ENCODE measurements at regions not wholly inside any gene's neighbourhood (a gene's known extent, or its start where the extent isn't known, plus 50 kb on each side); places are given as distances from the start of the nearest gene placed in this dataset.

DNA sequence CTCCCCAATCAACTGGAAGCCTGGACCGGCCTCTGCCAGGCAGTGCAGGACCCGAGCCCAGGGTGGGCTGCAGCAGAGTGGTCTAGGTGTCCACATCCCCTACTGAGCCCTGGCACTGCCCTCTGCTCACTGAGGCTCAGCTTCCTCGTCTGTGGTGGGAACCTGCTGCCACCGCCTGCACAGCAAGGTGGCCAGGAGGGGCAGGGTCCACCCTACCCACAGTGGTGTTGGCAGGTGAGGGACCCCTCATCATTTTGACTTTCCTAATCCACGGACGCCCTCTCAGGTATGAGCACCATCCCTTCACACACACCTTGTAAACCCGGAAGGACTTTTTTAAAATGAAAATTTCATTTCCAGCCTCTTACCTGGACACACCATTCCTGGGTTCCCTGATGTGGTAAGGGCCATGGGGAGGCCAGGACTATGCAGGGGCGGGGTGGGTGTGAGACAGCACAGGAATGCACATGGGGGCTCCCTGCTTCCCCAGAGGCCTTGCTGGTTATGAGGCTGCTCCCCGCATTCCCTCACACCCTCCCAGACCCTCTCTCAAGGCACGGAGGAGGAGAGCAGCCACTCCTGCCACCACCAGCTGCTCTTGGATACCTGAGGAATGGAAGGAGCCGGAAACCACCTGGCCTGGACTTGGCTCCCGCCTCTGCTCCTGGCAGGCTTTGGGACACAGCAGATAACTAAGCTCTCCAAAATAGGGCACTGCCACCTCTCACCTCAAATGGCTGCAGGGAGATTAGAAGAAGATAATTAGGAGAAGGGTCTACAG is 185.9 kb upstream of the TPM1 start:
- TF ChIP-seq, protein P1, sequence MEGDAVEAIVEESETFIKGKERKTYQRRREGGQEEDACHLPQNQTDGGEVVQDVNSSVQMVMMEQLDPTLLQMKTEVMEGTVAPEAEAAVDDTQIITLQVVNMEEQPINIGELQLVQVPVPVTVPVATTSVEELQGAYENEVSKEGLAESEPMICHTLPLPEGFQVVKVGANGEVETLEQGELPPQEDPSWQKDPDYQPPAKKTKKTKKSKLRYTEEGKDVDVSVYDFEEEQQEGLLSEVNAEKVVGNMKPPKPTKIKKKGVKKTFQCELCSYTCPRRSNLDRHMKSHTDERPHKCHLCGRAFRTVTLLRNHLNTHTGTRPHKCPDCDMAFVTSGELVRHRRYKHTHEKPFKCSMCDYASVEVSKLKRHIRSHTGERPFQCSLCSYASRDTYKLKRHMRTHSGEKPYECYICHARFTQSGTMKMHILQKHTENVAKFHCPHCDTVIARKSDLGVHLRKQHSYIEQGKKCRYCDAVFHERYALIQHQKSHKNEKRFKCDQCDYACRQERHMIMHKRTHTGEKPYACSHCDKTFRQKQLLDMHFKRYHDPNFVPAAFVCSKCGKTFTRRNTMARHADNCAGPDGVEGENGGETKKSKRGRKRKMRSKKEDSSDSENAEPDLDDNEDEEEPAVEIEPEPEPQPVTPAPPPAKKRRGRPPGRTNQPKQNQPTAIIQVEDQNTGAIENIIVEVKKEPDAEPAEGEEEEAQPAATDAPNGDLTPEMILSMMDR (conservative IDR thresholded peaks at IDR 0.05 in 1 of 2, IDR thresholded peaks at IDR 0.05 in 1 of 2; ENCODE audit: low read depth in 1 of 2, low read length in 2 of 2), result no peak
- no peak for TF ChIP-seq EZH2 (IDR thresholded peaks at IDR 0.05; ENCODE audit: low read length, missing control alignments)
- no peak overlapping the region for H3K4me2 ChIP-seq (ENCODE audit: extremely low read depth, insufficient read depth, low read length)
- H3K79me2 ChIP-seq (ENCODE audit: control insufficient read depth, insufficient read depth, low read length), result no peaks in the 10 kb centered on the region
- H3K27ac ChIP-seq (ENCODE audit: insufficient read depth, low read length), result no peak overlapping the region
- H4K20me1 ChIP-seq (ENCODE audit: control insufficient read depth, extremely low read depth, insufficient read depth, low read length), result no peaks in the 10 kb centered on the region
- no peaks in the 10 kb centered on the region for H3K4me1 ChIP-seq (ENCODE audit: control insufficient read depth, extremely low read depth, insufficient read depth, low read length)
- H3K27me3 ChIP-seq (ENCODE audit: control insufficient read depth, insufficient read depth, low read length), result no peaks in the 10 kb centered on the region
- H3K4me3 ChIP-seq (replicated peaks in 1 of 4; ENCODE audit: control extremely low read depth in 1 of 4, insufficient read depth in 1 of 4, low read depth in 3 of 4, low read length in 4 of 4), result no peak overlapping the region
- H3K36me3 ChIP-seq (ENCODE audit: control insufficient read depth, insufficient read depth, low read length), result no peaks in the 10 kb centered on the region
- no peak overlapping the region for H3K9ac ChIP-seq (ENCODE audit: insufficient read depth, low read length)
- no peak overlapping the region for H2AFZ ChIP-seq (ENCODE audit: low read length)
- no peak for DNase-seq (ENCODE audit: low read depth in 2 of 2)
- no peaks in the 10 kb centered on the region for H3K9me3 ChIP-seq (ENCODE audit: control insufficient read depth, insufficient read depth, low read depth, low read length)

DNA sequence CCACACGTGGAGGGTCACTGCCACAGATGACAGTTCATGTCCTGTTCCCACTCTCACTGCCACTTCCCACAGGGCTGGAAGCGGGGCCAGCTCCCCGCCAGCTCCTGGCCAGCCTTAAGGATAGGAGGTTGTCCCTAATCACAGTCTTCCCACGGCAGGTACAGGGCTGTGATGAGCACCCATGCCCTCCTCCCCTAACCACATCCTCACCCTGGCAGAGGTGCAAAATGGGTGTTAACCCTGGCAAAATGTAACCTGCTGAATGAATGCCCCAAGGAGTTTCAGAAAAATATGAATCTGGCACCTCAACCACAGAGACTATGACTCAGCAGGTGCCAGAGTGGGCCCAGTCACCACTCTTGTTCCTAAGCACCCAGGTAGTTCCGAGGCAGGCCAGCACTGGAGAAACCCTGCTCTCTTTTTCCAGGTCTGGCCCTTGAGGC is 185.1 kb upstream of the TPM1 start:
- no peak overlapping the region for H2AFZ ChIP-seq (ENCODE audit: low read length)
- H3K9ac ChIP-seq (ENCODE audit: insufficient read depth, low read length), result no peak overlapping the region
- peak in 1 of 2 donors; percentile 19 for DNase-seq (ENCODE audit: low read depth in 2 of 2)

DNA sequence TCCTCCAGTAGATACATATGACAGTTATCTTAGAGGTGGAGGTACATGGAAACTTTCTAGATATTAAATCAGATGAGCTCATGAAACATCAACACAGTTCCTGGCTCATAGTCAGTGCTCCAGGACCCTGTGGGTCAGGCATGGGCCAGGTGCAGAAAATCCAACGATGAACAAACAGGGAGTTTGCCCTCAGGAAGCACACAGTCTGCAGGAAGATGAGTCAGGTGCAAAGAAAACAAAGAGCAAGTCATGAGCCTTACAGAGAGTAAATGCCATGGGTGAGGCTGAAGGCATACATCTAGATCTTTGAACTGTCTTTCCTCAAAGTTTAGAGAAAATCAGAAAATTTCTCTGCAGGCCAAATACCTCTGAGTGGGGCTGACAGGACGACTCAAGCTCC is 184.2 kb upstream of the TPM1 start:
- Histone ChIP-seq H4K20me1 (ENCODE audit: control insufficient read depth, extremely low read depth, insufficient read depth, low read length) (no peaks in the 10 kb centered on the region), H3K27me3 (ENCODE audit: control insufficient read depth, insufficient read depth, low read length) (no peaks in the 10 kb centered on the region), H3K36me3 (ENCODE audit: control insufficient read depth, insufficient read depth, low read length) (no peaks in the 10 kb centered on the region), H2AFZ (ENCODE audit: low read length) (no peak overlapping the region), H3K27ac (ENCODE audit: insufficient read depth, low read length) (no peak overlapping the region), H3K4me1 (ENCODE audit: control insufficient read depth, extremely low read depth, insufficient read depth, low read length) (no peaks in the 10 kb centered on the region), H3K9ac (ENCODE audit: insufficient read depth, low read length) (no peak overlapping the region), H3K79me2 (ENCODE audit: control insufficient read depth, insufficient read depth, low read length) (no peaks in the 10 kb centered on the region), H3K9me3 (ENCODE audit: control insufficient read depth, insufficient read depth, low read depth, low read length) (no peaks in the 10 kb centered on the region), H3K4me2 (ENCODE audit: extremely low read depth, insufficient read depth, low read length) (no peak overlapping the region), H3K4me3 (replicated peaks in 1 of 4; ENCODE audit: control extremely low read depth in 1 of 4, insufficient read depth in 1 of 4, low read depth in 3 of 4, low read length in 4 of 4) (no peak overlapping the region)
- no peak for DNase-seq (ENCODE audit: low read depth in 2 of 2)
- TF ChIP-seq, protein P1 (conservative IDR thresholded peaks at IDR 0.05 in 1 of 2, IDR thresholded peaks at IDR 0.05 in 1 of 2; ENCODE audit: low read depth in 1 of 2, low read length in 2 of 2), result no peak
- TF ChIP-seq EZH2 (IDR thresholded peaks at IDR 0.05; ENCODE audit: low read length, missing control alignments), result no peak

More for the DNA sequence above, 185.1 kb upstream of the TPM1 start:
- H4K20me1 ChIP-seq (ENCODE audit: control insufficient read depth, extremely low read depth, insufficient read depth, low read length), result no peaks in the 10 kb centered on the region
- no peaks in the 10 kb centered on the region for H3K36me3 ChIP-seq (ENCODE audit: control insufficient read depth, insufficient read depth, low read length)
- no peak overlapping the region for H3K4me3 ChIP-seq (replicated peaks in 1 of 4; ENCODE audit: control extremely low read depth in 1 of 4, insufficient read depth in 1 of 4, low read depth in 3 of 4, low read length in 4 of 4)
- H3K27me3 ChIP-seq (ENCODE audit: control insufficient read depth, insufficient read depth, low read length), result no peaks in the 10 kb centered on the region
- H3K9me3 ChIP-seq (ENCODE audit: control insufficient read depth, insufficient read depth, low read depth, low read length), result no peaks in the 10 kb centered on the region
- no peak for TF ChIP-seq EZH2 (IDR thresholded peaks at IDR 0.05; ENCODE audit: low read length, missing control alignments)
- TF ChIP-seq, protein P1 (conservative IDR thresholded peaks at IDR 0.05 in 1 of 2, IDR thresholded peaks at IDR 0.05 in 1 of 2; ENCODE audit: low read depth in 1 of 2, low read length in 2 of 2), result no peak
- no peak overlapping the region for H3K4me2 ChIP-seq (ENCODE audit: extremely low read depth, insufficient read depth, low read length)
- no peaks in the 10 kb centered on the region for H3K79me2 ChIP-seq (ENCODE audit: control insufficient read depth, insufficient read depth, low read length)
- no peak overlapping the region for H3K27ac ChIP-seq (ENCODE audit: insufficient read depth, low read length)
- H3K4me1 ChIP-seq (ENCODE audit: control insufficient read depth, extremely low read depth, insufficient read depth, low read length), result no peaks in the 10 kb centered on the region

All from fibroblast of lung (primary cell).